Fibroblast of mammary gland (primary cell): ENCODE measurements at regions not wholly inside any gene's neighbourhood (a gene's known extent, or its start where the extent isn't known, plus 50 kb on each side); places are given as distances from the start of the nearest gene placed in this dataset.

Source experiments
- DNase-seq: peaks from one replicate; pipeline ENCODE4 v3.0.0-alpha.2; 2010; ENCODE audit warnings: low read depth
- H3K4me3 ChIP-seq: 2 replicates; pipeline ENCODE4 v1.5.1; 2011; ENCODE audit warnings: low read depth, mild to moderate bottlenecking, low read length, moderate library complexity; ENCODE audit not compliant: control insufficient read depth
- CTCF ChIP-seq: conservative IDR thresholded peaks from 2 replicates; pipeline ENCODE4 v1.5.1; 2011; ENCODE audit warnings: low read depth, low read length, inconsistent platforms; ENCODE audit not compliant: control insufficient read depth, insufficient read depth

- DNase-seq, result peak; percentile 64
- H3K4me3 ChIP-seq, result no peak overlapping the region
- TF ChIP-seq CTCF, result no peak
These were observed 63.5 kb downstream of the ENC1 start for GRCh38 chr5:74576941-74577456.

- no peak overlapping the region for H3K4me3 ChIP-seq
- TF ChIP-seq CTCF, result no peak
- DNase-seq, result peak; percentile 90
These were observed 64.6 kb downstream of the ENC1 start for GRCh38 chr5:74575741-74576538.

DNA sequence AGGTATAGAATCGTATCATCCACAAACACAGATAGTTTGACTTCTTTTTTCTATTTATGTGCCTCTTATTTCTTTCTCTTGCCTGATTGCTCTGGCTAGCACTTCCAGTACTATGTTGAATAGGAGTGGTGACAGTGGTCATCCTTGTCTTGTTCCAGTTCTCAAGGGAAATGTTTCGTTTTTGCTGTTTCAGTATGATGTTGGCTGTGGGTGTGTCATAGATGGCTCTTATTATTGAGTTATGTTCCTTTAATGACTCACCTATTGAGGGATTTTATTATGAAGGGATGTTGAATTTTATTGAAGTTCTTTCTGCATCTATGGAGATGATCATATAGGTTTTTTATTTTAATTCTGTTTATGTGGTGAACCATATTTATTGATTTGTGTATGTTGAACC, 70.3 kb downstream of the ENC1 start:
- DNase-seq, result peak; percentile 7
- no peak overlapping the region for H3K4me3 ChIP-seq
- no peak for TF ChIP-seq CTCF

DNA sequence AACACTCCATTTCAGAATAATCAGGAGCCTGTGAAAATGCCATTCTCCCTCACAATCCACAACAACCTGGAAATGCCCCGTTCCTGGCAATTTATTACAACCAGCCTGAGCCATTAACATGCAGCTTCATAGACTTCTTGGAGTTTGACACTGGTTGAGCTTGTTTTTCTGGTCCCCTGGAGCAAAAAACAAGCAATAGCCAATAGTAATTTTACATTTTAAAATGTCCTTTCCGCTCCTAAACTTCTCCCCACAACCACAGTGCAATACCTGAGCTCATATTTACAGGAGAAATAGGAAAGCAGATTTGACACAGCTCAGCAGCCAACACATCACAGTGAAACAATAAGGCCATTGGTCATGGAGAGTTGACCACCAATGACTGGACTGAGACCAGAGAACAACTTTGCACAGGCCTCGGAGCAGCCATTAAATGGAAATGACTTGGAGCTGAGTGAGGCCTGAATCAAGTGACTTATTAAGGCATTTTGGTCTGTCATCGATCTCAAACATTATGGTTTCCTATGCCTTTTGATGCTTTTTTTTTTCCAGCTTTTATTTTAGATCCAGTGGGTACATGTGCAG, 73.0 kb downstream of the ENC1 start:
- no peak for TF ChIP-seq CTCF
- DNase-seq, result no peak
- no peak overlapping the region for H3K4me3 ChIP-seq

DNA sequence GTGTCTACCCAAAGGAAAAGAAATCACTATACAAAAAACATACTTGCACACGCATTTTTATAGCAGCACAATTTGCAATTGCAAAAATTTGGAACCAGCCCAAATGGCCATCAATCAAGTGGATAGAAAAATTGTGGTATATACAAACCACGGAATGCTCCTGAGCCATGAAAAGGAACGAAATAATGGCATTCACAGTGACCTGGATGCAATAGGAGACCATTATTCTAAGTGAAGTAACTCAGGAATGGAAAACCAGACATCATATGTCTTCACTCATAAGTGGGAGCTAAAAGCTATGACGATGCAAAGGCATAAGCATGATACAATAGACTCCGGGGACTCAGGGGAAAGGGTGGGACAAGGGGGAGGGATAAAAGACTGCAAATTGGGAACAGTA, 78.4 kb downstream of the ENC1 start:
- TF ChIP-seq CTCF, result no peak
- no peak overlapping the region for H3K4me3 ChIP-seq
- peak; percentile 6 for DNase-seq

DNA sequence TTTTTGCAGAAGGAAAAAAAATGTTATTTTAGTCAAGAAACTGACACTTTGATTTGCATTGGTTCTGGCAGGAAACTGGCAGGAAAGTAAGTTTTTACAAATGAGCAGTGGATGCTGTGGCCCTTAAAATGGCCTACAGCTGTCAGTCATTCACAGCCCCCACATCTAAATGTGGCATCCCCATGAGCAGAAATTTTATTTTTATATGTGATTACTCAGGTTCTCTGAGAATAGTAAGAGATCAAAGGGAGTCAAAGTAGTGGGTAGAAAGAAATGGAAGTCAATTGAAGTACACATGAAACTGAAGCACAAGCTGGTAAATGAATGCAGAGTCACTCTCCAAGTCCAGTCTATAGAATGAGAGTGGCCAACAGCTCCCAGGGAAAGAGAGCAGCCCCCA, 80.3 kb downstream of the ENC1 start:
- TF ChIP-seq CTCF, result no peak
- DNase-seq, result no peak
- H3K4me3 ChIP-seq, result no peak overlapping the region
